Right atrium auricular region (tissue), 2 donors: ENCODE measurements at regions not wholly inside any gene's neighbourhood (a gene's known extent, or its start where the extent isn't known, plus 50 kb on each side); places are given as distances from the start of the nearest gene placed in this dataset.

Source experiments
- DNase-seq: peaks from one replicate; pipeline ENCODE4 v3.0.0-alpha.2; 2019; ENCODE audit warnings: low spot score
- H3K27ac ChIP-seq, 2 donors: fragments of 200-600 bp; sonication (generic); 1 replicate in 1 of 2; 2 replicates in 1 of 2; pipeline ENCODE4 v1.5.1; 2016 to 2019
- H3K27me3 ChIP-seq, 2 donors: fragments of 200-600 bp; sonication (generic); one replicate each; pipeline versions ENCODE4 v1.5.1 to v1.6.0; 2017 to 2019
- H3K36me3 ChIP-seq: fragments of 200-600 bp; sonication (generic); one replicate; pipeline ENCODE4 v1.5.1; 2016
- H3K4me1 ChIP-seq, 2 donors: fragments of 200-600 bp; sonication (generic); one replicate each; pipeline versions ENCODE4 v1.5.1 to v1.6.0; 2017 to 2019
- H3K4me3 ChIP-seq, 2 donors: fragments of 200-600 bp; sonication (generic); 1 replicate in 1 of 2; 2 replicates in 1 of 2; pipeline ENCODE4 v1.5.1; 2017 to 2019; ENCODE audit warnings: mild to moderate bottlenecking in 1 of 2, moderate library complexity in 1 of 2
- H3K9me3 ChIP-seq, 2 donors: fragments of 200-600 bp; sonication (generic); one replicate each; pipeline ENCODE4 v1.5.1; 2019
- CTCF ChIP-seq, 2 donors: fragments of 200-600 bp; sonication (generic); IDR thresholded peaks; one replicate each; pipeline ENCODE4 v1.5.1; 2019; ENCODE audit warnings: antibody characterized with exemption in 2 of 2

- no peak for TF ChIP-seq CTCF (IDR thresholded peaks at IDR 0.05)
- Histone ChIP-seq H3K9me3 (no peaks in the 10 kb centered on the region), H3K36me3 (no peaks in the 10 kb centered on the region), H3K27ac (peak overlapping the region; percentile 9 to 82), H3K4me3 (no peak overlapping the region), H3K4me1 (peaks cover 0 to 69% of the 10 kb centered on the region in 2 donors), H3K27me3 (no peaks in the 10 kb centered on the region)
- no peak for DNase-seq
Observed at GRCh38 chr1:184906761-184907160, 67.5 kb downstream of the NIBAN1 start.

- H3K4me1 ChIP-seq: peaks cover 0 to 74% of the 10 kb centered on the region in 2 donors
Observed at GRCh38 chr1:184905601-184906322, 68.5 kb downstream of the NIBAN1 start.

GRCh38 chr1:184903111-184903692 lies 71.1 kb downstream of the NIBAN1 start:
- Histone ChIP-seq H3K9me3 (no peaks in the 10 kb centered on the region), H3K27me3 (no peaks in the 10 kb centered on the region), H3K27ac (peak overlapping the region; percentile 60 to 82), H3K4me1 (peaks cover 0 to 57% of the 10 kb centered on the region in 2 donors), H3K4me3 (no peak overlapping the region), H3K36me3 (peaks cover 13% of the 10 kb centered on the region)
- TF ChIP-seq CTCF (IDR thresholded peaks at IDR 0.05): no peak
- DNase-seq: no peak

More at GRCh38 chr1:184905601-184906322, 68.5 kb downstream of the NIBAN1 start:
- no peak for DNase-seq
- H3K9me3 ChIP-seq: no peaks in the 10 kb centered on the region
- no peak for TF ChIP-seq CTCF (IDR thresholded peaks at IDR 0.05)
- H3K27me3 ChIP-seq: no peaks in the 10 kb centered on the region
- H3K4me3 ChIP-seq: no peak overlapping the region
- H3K27ac ChIP-seq: peak overlapping the region; percentile 60 to 82
- no peaks in the 10 kb centered on the region for H3K36me3 ChIP-seq

- H3K4me3 ChIP-seq: no peak overlapping the region
- no peak for TF ChIP-seq CTCF (IDR thresholded peaks at IDR 0.05)
- no peaks in the 10 kb centered on the region for H3K27me3 ChIP-seq
- H3K4me1 ChIP-seq: peaks cover 0 to 36% of the 10 kb centered on the region in 2 donors
- peaks cover 30% of the 10 kb centered on the region for H3K36me3 ChIP-seq
- H3K27ac ChIP-seq: peak overlapping the region; percentile 60 to 82
- DNase-seq: no peak
- no peaks in the 10 kb centered on the region for H3K9me3 ChIP-seq
Observed at GRCh38 chr1:184900507-184900906, 73.8 kb downstream of the NIBAN1 start.

- peak overlapping the region in 1 of 2 donors; percentile 95 for H3K27ac ChIP-seq
- H3K27me3 ChIP-seq: no peaks in the 10 kb centered on the region
- DNase-seq: no peak
- peaks cover 0 to 12% of the 10 kb centered on the region in 2 donors for H3K4me1 ChIP-seq
- no peaks in the 10 kb centered on the region for H3K9me3 ChIP-seq
- no peak for TF ChIP-seq CTCF (IDR thresholded peaks at IDR 0.05)
- H3K36me3 ChIP-seq: peaks cover 37% of the 10 kb centered on the region
- no peak overlapping the region for H3K4me3 ChIP-seq
Observed at GRCh38 chr1:184896000-184896399, 78.3 kb downstream of the NIBAN1 start.
